SK-N-MC (cell line): ENCODE measurements at regions not wholly inside any gene's neighbourhood (a gene's known extent, or its start where the extent isn't known, plus 50 kb on each side); places are given as distances from the start of the nearest gene placed in this dataset.

Experiments
- DNase-seq: peaks from one replicate; pipeline ENCODE4 v3.0.0-alpha.2; 2011; ENCODE audit warnings: low read depth, low spot score
- H3K27ac ChIP-seq: fragments of 200-600 bp; sonication (generic); 2 replicates; pipeline ENCODE4 v1.5.1; 2016; ENCODE audit warnings: mixed run types
- H3K36me3 ChIP-seq: fragments of 200-600 bp; sonication (generic); 2 replicates; pipeline ENCODE4 v1.6.1; 2017; ENCODE audit warnings: antibody characterized with exemption, low read length, mixed read lengths; ENCODE audit not compliant: insufficient read depth
- H3K4me3 ChIP-seq: fragments of 200-600 bp; sonication (generic); 2 replicates; pipeline ENCODE4 v1.5.1; 2016
- H3K9ac ChIP-seq: fragments of 200-600 bp; sonication (generic); 2 replicates; pipeline ENCODE4 v1.8.0; 2017; ENCODE audit warnings: mixed run types, mixed read lengths; ENCODE audit not compliant: insufficient read length
- H3K9me3 ChIP-seq: fragments of 200-600 bp; sonication (generic); 2 replicates; pipeline ENCODE4 v1.6.1; 2017; ENCODE audit warnings: low read depth, mild to moderate bottlenecking, antibody characterized with exemption, low read length, moderate library complexity, mixed read lengths
- EZH2 ChIP-seq: fragments of 200-600 bp; sonication (generic); IDR thresholded peaks from one replicate; pipeline ENCODE4 v1.6.1; 2017; ENCODE audit warnings: antibody characterized with exemption
- FOXP2 ChIP-seq: optimal IDR thresholded peaks from 2 replicates; pipeline ENCODE3; 2011; ENCODE audit warnings: mild to moderate bottlenecking, moderate library complexity; ENCODE audit not compliant: insufficient read depth; ENCODE audit errors: extremely low read length, control extremely low read depth
- POLR2AphosphoS5 ChIP-seq: IDR thresholded peaks from 2 replicates; pipeline ENCODE4 v1.6.1; 2012; ENCODE audit warnings: mild to moderate bottlenecking, low read depth, low read length, borderline replicate concordance

- Histone ChIP-seq H3K27ac (no peak overlapping the region), H3K9ac (no peak overlapping the region), H3K4me3 (no peak overlapping the region), H3K36me3 (no peaks in the 10 kb centered on the region), H3K9me3 (no peaks in the 10 kb centered on the region)
- TF ChIP-seq POLR2AphosphoS5, result no peak
- no peak for TF ChIP-seq FOXP2
- no peak for TF ChIP-seq EZH2
- DNase-seq, result no peak
These were observed 62.4 kb upstream of the MEF2A start for GRCh38 chr15:99503411-99503810.

GRCh38 chr15:99504071-99504822 lies 61.5 kb upstream of the MEF2A start:
- H3K27ac ChIP-seq, result no peak overlapping the region

GRCh38 chr15:99504823-99505551 lies 60.8 kb upstream of the MEF2A start:
- H3K9ac ChIP-seq, result no peak overlapping the region

More at GRCh38 chr15:99504071-99504822, 61.5 kb upstream of the MEF2A start:
- Histone ChIP-seq H3K4me3 (no peak overlapping the region), H3K9me3 (no peaks in the 10 kb centered on the region), H3K9ac (no peak overlapping the region), H3K36me3 (no peaks in the 10 kb centered on the region)
- no peak for DNase-seq
- TF ChIP-seq EZH2 (no peak), POLR2AphosphoS5 (no peak), FOXP2 (no peak)

GRCh38 chr15:99506399-99506798 lies 59.4 kb upstream of the MEF2A start:
- no peak overlapping the region for H3K4me3 ChIP-seq
- no peaks in the 10 kb centered on the region for H3K9me3 ChIP-seq
- TF ChIP-seq EZH2, result no peak
- TF ChIP-seq FOXP2, result no peak
- no peak for TF ChIP-seq POLR2AphosphoS5
- no peak overlapping the region for H3K9ac ChIP-seq
- DNase-seq, result no peak
- no peaks in the 10 kb centered on the region for H3K36me3 ChIP-seq
- no peak overlapping the region for H3K27ac ChIP-seq

More at GRCh38 chr15:99504823-99505551, 60.8 kb upstream of the MEF2A start:
- no peak overlapping the region for H3K27ac ChIP-seq
- TF ChIP-seq EZH2 (no peak), POLR2AphosphoS5 (no peak), FOXP2 (no peak)
- no peaks in the 10 kb centered on the region for H3K36me3 ChIP-seq
- no peak overlapping the region for H3K4me3 ChIP-seq
- H3K9me3 ChIP-seq, result no peaks in the 10 kb centered on the region
- DNase-seq, result no peak

GRCh38 chr15:99507016-99507503 lies 58.7 kb upstream of the MEF2A start:
- Histone ChIP-seq H3K36me3 (no peaks in the 10 kb centered on the region), H3K4me3 (no peak overlapping the region), H3K9ac (no peak overlapping the region), H3K9me3 (no peaks in the 10 kb centered on the region), H3K27ac (no peak overlapping the region)
- no peak for DNase-seq
- TF ChIP-seq POLR2AphosphoS5 (no peak), EZH2 (no peak), FOXP2 (no peak)

DNA sequence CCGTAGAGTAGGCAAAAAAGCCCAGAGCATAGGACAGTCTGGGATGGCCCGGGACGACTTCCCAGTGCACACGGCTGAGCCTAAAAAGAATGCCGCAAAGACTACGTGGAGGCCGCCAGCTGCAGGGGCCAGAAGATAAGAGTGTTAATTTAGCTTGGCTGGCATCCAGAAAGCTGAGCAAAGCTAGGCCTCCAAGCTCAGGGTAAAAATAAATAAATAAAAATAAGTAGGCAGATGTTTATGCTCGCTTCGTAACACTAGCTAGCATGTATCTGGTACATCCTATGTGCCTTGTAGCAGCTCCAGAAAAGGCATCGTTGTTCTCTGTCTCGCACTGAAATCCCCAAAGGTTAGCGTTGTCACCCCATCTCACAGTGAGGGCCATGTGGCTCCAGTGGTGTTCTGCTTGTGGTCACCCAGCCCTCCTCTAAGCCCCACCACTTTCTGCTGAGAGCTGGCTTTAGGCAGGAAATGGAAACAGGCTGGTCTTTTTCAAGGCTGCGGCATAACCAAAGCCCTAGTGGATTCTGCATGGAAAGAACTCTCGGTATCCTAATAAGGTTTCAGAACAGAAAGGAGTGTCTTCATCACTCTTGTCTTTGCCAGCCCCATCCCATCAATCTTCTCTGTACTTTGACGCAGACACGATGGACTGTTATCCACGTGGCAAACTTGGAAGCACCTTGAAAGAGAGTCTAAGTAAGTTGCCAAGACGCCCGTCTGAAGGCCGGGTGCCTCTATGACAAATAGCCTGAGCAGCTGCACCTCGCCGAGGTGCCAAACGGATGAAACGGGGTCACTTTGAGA lies 58.1 kb upstream of the MEF2A start:
- no peak for DNase-seq
- no peak overlapping the region for H3K4me3 ChIP-seq
- no peak for TF ChIP-seq EZH2
- no peak for TF ChIP-seq FOXP2
- no peak for TF ChIP-seq POLR2AphosphoS5
- no peaks in the 10 kb centered on the region for H3K9me3 ChIP-seq
- H3K36me3 ChIP-seq, result no peaks in the 10 kb centered on the region
- no peak overlapping the region for H3K27ac ChIP-seq
- H3K9ac ChIP-seq, result no peak overlapping the region

DNA sequence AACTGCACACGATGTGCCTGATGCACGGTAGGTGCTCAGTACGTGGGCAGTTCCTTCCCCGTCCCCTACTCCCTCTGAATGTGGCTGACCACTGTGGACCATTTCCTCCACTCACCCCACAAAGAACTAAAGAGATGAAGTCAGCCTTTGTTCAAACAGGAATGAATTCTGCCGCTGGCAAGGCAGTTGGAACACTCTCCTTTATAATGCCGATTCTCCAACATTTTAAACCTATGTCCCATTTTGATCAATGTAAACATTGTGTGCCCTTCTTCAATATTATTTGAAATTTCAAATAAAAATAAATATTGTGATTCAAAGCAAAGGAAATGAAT lies 57.5 kb upstream of the MEF2A start:
- H3K27ac ChIP-seq, result no peak overlapping the region
- DNase-seq, result no peak
- H3K4me3 ChIP-seq, result no peak overlapping the region
- H3K9ac ChIP-seq, result no peak overlapping the region
- TF ChIP-seq POLR2AphosphoS5 (no peak), EZH2 (no peak), FOXP2 (no peak)
- no peaks in the 10 kb centered on the region for H3K9me3 ChIP-seq
- no peaks in the 10 kb centered on the region for H3K36me3 ChIP-seq

DNA sequence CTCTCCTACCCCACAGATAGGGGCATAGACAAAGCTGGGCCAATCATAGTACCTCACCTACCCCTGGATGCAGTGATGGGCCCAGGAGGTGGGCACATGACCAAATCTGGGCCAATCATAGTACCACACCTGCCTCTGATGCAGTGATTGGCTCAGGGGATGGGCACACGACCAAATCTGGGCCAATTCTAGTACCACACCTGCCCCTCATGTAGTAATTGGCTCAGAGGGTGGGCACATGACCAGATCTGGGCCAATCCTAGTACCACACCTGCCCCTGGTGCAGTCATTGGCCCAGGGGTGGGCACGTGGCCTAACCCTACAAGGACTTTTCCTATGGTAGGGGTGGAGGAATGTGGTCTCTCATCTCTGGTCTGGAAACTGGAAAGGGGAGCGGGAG lies 56.9 kb upstream of the MEF2A start:
- TF ChIP-seq EZH2 (no peak), POLR2AphosphoS5 (no peak), FOXP2 (no peak)
- no peaks in the 10 kb centered on the region for H3K36me3 ChIP-seq
- no peak overlapping the region for H3K27ac ChIP-seq
- no peak for DNase-seq
- no peaks in the 10 kb centered on the region for H3K9me3 ChIP-seq
- no peak overlapping the region for H3K9ac ChIP-seq
- H3K4me3 ChIP-seq, result no peak overlapping the region
